Body of pancreas (tissue), 4 donors: ENCODE measurements at regions not wholly inside any gene's neighbourhood (a gene's known extent, or its start where the extent isn't known, plus 50 kb on each side); places are given as distances from the start of the nearest gene placed in this dataset.

ENCODE experiments used
- CTCF ChIP-seq, 7 experiments: fragments of 450-650 bp in 4 of 7; fragments of 200-600 bp in 3 of 7; sonication (generic) in 3 of 7; IDR thresholded peaks; one replicate each; pipeline ENCODE4 v1.5.1; 2016 to 2019; ENCODE audit warnings: antibody characterized with exemption in 7 of 7
- POLR2A ChIP-seq, 3 donors: fragments of 450-650 bp; IDR thresholded peaks; one replicate each; pipeline ENCODE4 v1.6.1; 2016; ENCODE audit warnings: antibody characterized with exemption in 3 of 3, mild to moderate bottlenecking in 2 of 3

GRCh38 chr7:142379201-142379885 is 121.5 kb upstream of the PRSS58 start:
- TF ChIP-seq CTCF (IDR thresholded peaks at IDR 0.05), result no peak
- no peak for TF ChIP-seq POLR2A (IDR thresholded peaks at IDR 0.05)
